ENCODE measurements at regions not wholly inside any gene's neighbourhood (a gene's known extent, or its start where the extent isn't known, plus 50 kb on each side); places are given as distances from the start of the nearest gene placed in this dataset.

GRCh38 chr5:158618256-158618655 lies 481.5 kb downstream of the EBF1 start:
- DNase-seq, result no peak

GRCh38 chr5:158616707-158617106 lies 483.0 kb downstream of the EBF1 start:
- Histone ChIP-seq H3K9me2 (ENCODE audit: insufficient read depth) (no peaks in the 10 kb centered on the region), H3K4me1 (replicated peaks; ENCODE audit: insufficient read depth) (no peaks in the 10 kb centered on the region), H3K4me2 (no peak overlapping the region), H3K27ac (no peak overlapping the region), H3F3A (ENCODE audit: insufficient read depth, low read depth) (no peaks in the 10 kb centered on the region), H3K36me3 (ENCODE audit: low read depth) (no peaks in the 10 kb centered on the region), H3K27me3 (ENCODE audit: insufficient read depth, low read depth) (no peaks in the 10 kb centered on the region), H3K79me2 (ENCODE audit: low read depth) (no peaks in the 10 kb centered on the region), H3K4me3 (no peak overlapping the region), H4K20me1 (ENCODE audit: insufficient read depth) (no peaks in the 10 kb centered on the region), H2AFZ (no peak overlapping the region), H3K9me3 (ENCODE audit: insufficient read depth, low read depth) (no peaks in the 10 kb centered on the region)
- ChIA-PET CTCF (no interaction called here), POLR2A (ENCODE audit: unreplicated experiment) (no interaction called here)
- DNase-seq, result no peak
- TF ChIP-seq EZH2 (IDR thresholded peaks at IDR 0.05; ENCODE audit: low read depth) (no peak), CTCF (conservative IDR thresholded peaks at IDR 0.05) (no peak)
- intact Hi-C loops (cut with micrococcal nuclease; ENCODE audit: unreplicated experiment), result no loop called here
- no TSS peak for BruUV-seq (replicated peaks)

More at GRCh38 chr5:158618256-158618655, 481.5 kb downstream of the EBF1 start:
- no peaks in the 10 kb centered on the region for H3K4me1 ChIP-seq (replicated peaks; ENCODE audit: insufficient read depth)
- no peaks in the 10 kb centered on the region for H3K79me2 ChIP-seq (ENCODE audit: low read depth)
- no peak overlapping the region for H3K27ac ChIP-seq
- intact Hi-C loops (cut with micrococcal nuclease; ENCODE audit: unreplicated experiment), result no loop called here
- no peak overlapping the region for H2AFZ ChIP-seq
- H3F3A ChIP-seq (ENCODE audit: insufficient read depth, low read depth), result no peaks in the 10 kb centered on the region
- ChIA-PET CTCF (no interaction called here), POLR2A (ENCODE audit: unreplicated experiment) (no interaction called here)
- H3K9me3 ChIP-seq (ENCODE audit: insufficient read depth, low read depth), result no peaks in the 10 kb centered on the region
- H3K4me3 ChIP-seq, result no peak overlapping the region
- no peaks in the 10 kb centered on the region for H3K9me2 ChIP-seq (ENCODE audit: insufficient read depth)
- TF ChIP-seq EZH2 (IDR thresholded peaks at IDR 0.05; ENCODE audit: low read depth), result no peak
- H3K36me3 ChIP-seq (ENCODE audit: low read depth), result no peaks in the 10 kb centered on the region
- no peak overlapping the region for H3K4me2 ChIP-seq
- BruUV-seq (replicated peaks), result no TSS peak
- H4K20me1 ChIP-seq (ENCODE audit: insufficient read depth), result no peaks in the 10 kb centered on the region
- H3K27me3 ChIP-seq (ENCODE audit: insufficient read depth, low read depth), result no peaks in the 10 kb centered on the region

GRCh38 chr5:158614951-158615350 lies 484.8 kb downstream of the EBF1 start:
- ChIA-PET CTCF (no interaction called here), POLR2A (ENCODE audit: unreplicated experiment) (no interaction called here)
- no peaks in the 10 kb centered on the region for H3K9me3 ChIP-seq (ENCODE audit: insufficient read depth, low read depth)
- TF ChIP-seq CTCF (conservative IDR thresholded peaks at IDR 0.05) (no peak), EZH2 (IDR thresholded peaks at IDR 0.05; ENCODE audit: low read depth) (no peak)
- no peaks in the 10 kb centered on the region for H3K36me3 ChIP-seq (ENCODE audit: low read depth)
- H3K4me2 ChIP-seq, result no peak overlapping the region
- H3K27me3 ChIP-seq (ENCODE audit: insufficient read depth, low read depth), result no peaks in the 10 kb centered on the region
- no TSS peak for BruUV-seq (replicated peaks)
- no peaks in the 10 kb centered on the region for H3K4me1 ChIP-seq (replicated peaks; ENCODE audit: insufficient read depth)
- H3F3A ChIP-seq (ENCODE audit: insufficient read depth, low read depth), result no peaks in the 10 kb centered on the region
- H3K27ac ChIP-seq, result no peak overlapping the region
- no peaks in the 10 kb centered on the region for H3K79me2 ChIP-seq (ENCODE audit: low read depth)
- no peak overlapping the region for H2AFZ ChIP-seq
- H3K9me2 ChIP-seq (ENCODE audit: insufficient read depth), result no peaks in the 10 kb centered on the region
- H4K20me1 ChIP-seq (ENCODE audit: insufficient read depth), result no peaks in the 10 kb centered on the region
- no peak for DNase-seq
- intact Hi-C loops (cut with micrococcal nuclease; ENCODE audit: unreplicated experiment), result no loop called here
- H3K4me3 ChIP-seq, result no peak overlapping the region

GRCh38 chr5:158611581-158611980 lies 488.1 kb downstream of the EBF1 start:
- H3K79me2 ChIP-seq (ENCODE audit: low read depth), result no peaks in the 10 kb centered on the region
- no peak overlapping the region for H3K4me3 ChIP-seq
- no peak overlapping the region for H2AFZ ChIP-seq
- ChIA-PET CTCF (no interaction called here), POLR2A (ENCODE audit: unreplicated experiment) (no interaction called here)
- no peaks in the 10 kb centered on the region for H3K4me1 ChIP-seq (replicated peaks; ENCODE audit: insufficient read depth)
- no TSS peak for BruUV-seq (replicated peaks)
- intact Hi-C loops (cut with micrococcal nuclease; ENCODE audit: unreplicated experiment), result no loop called here
- H3K9me2 ChIP-seq (ENCODE audit: insufficient read depth), result no peaks in the 10 kb centered on the region
- H3F3A ChIP-seq (ENCODE audit: insufficient read depth, low read depth), result no peaks in the 10 kb centered on the region
- H3K9me3 ChIP-seq (ENCODE audit: insufficient read depth, low read depth), result no peaks in the 10 kb centered on the region
- DNase-seq, result no peak
- H3K36me3 ChIP-seq (ENCODE audit: low read depth), result no peaks in the 10 kb centered on the region
- no peaks in the 10 kb centered on the region; the same call in 1 of the 2 replicates for H3K27me3 ChIP-seq (ENCODE audit: insufficient read depth, low read depth)
- no peak overlapping the region for H3K27ac ChIP-seq
- no peak for TF ChIP-seq CTCF (conservative IDR thresholded peaks at IDR 0.05)
- no peak for TF ChIP-seq EZH2 (IDR thresholded peaks at IDR 0.05; ENCODE audit: low read depth)
- no peaks in the 10 kb centered on the region for H4K20me1 ChIP-seq (ENCODE audit: insufficient read depth)
- H3K4me2 ChIP-seq, result no peak overlapping the region
